Common myeloid progenitor, CD34-positive (primary cell): ENCODE measurements at regions not wholly inside any gene's neighbourhood (a gene's known extent, or its start where the extent isn't known, plus 50 kb on each side); places are given as distances from the start of the nearest gene placed in this dataset.

ENCODE experiments used
- CTCF ChIA-PET: fragments of 350-600 bp; sonication (Branson Sonifier 250); formaldehyde crosslinking; loops from one replicate; lab custom pipeline; 2021; ENCODE audit warnings: antibody characterized with exemption; lab: Charles Lee
- POLR2A ChIA-PET: fragments of 350-600 bp; sonication (Branson Sonifier 250); formaldehyde crosslinking; loops from one replicate; lab custom pipeline; 2021; ENCODE audit warnings: antibody characterized with exemption; lab: Charles Lee
- DNase-seq, 3 donors: peaks; one replicate each; pipeline versions ENCODE4 v3.0.0 to v3.0.0-alpha.2; 2013
- H3K27ac ChIP-seq, 2 experiments: 1 replicate in 1 of 2; 2 replicates in 1 of 2; pipeline ENCODE4 v1.7.0; 2013; ENCODE audit warnings: inconsistent platforms in 2 of 2, low read length in 2 of 2, mild to moderate bottlenecking in 2 of 2, low read depth in 1 of 2, moderate library complexity in 1 of 2; ENCODE audit not compliant: severe bottlenecking in 2 of 2, insufficient read depth in 1 of 2, poor library complexity in 1 of 2
- H3K27me3 ChIP-seq, 5 experiments: replicated peaks in 2 of 5; 1 replicate in 3 of 5; 2 replicates in 2 of 5; pipeline versions ENCODE4 v1.6.1 to v1.7.0; 2013; ENCODE audit warnings: low read length in 4 of 5, mild to moderate bottlenecking in 2 of 5, moderate library complexity in 2 of 5, inconsistent platforms in 1 of 5; ENCODE audit not compliant: insufficient read depth in 5 of 5, control insufficient read depth in 4 of 5
- H3K36me3 ChIP-seq, 4 experiments: 1 replicate in 2 of 4; 2 replicates in 2 of 4; pipeline versions ENCODE4 v1.6.1 to v1.7.0; 2013; ENCODE audit warnings: low read length in 3 of 4, control low read depth in 1 of 4, mild to moderate bottlenecking in 1 of 4; ENCODE audit not compliant: control insufficient read depth in 4 of 4, insufficient read depth in 4 of 4
- H3K4me1 ChIP-seq, 4 experiments: 1 replicate in 3 of 4; 2 replicates in 1 of 4; pipeline versions ENCODE4 v1.6.1 to v1.7.1; 2013; ENCODE audit warnings: low read length in 3 of 4, mild to moderate bottlenecking in 3 of 4, control low read depth in 1 of 4, inconsistent platforms in 1 of 4, moderate library complexity in 1 of 4; ENCODE audit not compliant: control insufficient read depth in 4 of 4, insufficient read depth in 4 of 4; ENCODE audit errors: control extremely low read depth in 1 of 4
- H3K4me3 ChIP-seq, 7 experiments: 1 replicate in 4 of 7; 2 replicates in 3 of 7; pipeline versions ENCODE4 v1.5.1 to v1.7.0; 2013; ENCODE audit warnings: mild to moderate bottlenecking in 7 of 7, low read length in 6 of 7, moderate library complexity in 6 of 7, inconsistent platforms in 2 of 7, low read depth in 2 of 7, control low read depth in 1 of 7; ENCODE audit not compliant: insufficient read depth in 4 of 7, control insufficient read depth in 1 of 7; ENCODE audit errors: extremely low read depth in 1 of 7
- H3K9me3 ChIP-seq, 5 experiments: 1 replicate in 4 of 5; 2 replicates in 1 of 5; pipeline versions ENCODE4 v1.6.1 to v1.7.1; 2013; ENCODE audit warnings: low read length in 4 of 5, mild to moderate bottlenecking in 2 of 5, inconsistent platforms in 1 of 5, low read depth in 1 of 5, moderate library complexity in 1 of 5; ENCODE audit not compliant: control insufficient read depth in 4 of 5, insufficient read depth in 2 of 5; ENCODE audit errors: control extremely low read depth in 1 of 5
- WGBS: methylation state at CpG from one replicate; pipeline ENCODE4 v1.1.5; 2013; ENCODE audit not compliant: insufficient coverage; 5-methylcytosine and 5-hydroxymethylcytosine counted together

- DNase-seq = no peak
- H3K27ac ChIP-seq = no peak overlapping the region
- no peak overlapping the region for H3K4me3 ChIP-seq
- CTCF ChIA-PET = no interaction called here
- no peaks in the 10 kb centered on the region for H3K9me3 ChIP-seq
- 55% methylated on average over 10 of the region's 10 CpGs for WGBS
- H3K4me1 ChIP-seq = no peaks in the 10 kb centered on the region
- no peaks in the 10 kb centered on the region for H3K36me3 ChIP-seq
- POLR2A ChIA-PET = no interaction called here
- H3K27me3 ChIP-seq = peaks cover 0 to 9% (median 3%) of the 10 kb centered on the region in 5 experiments
Measured at GRCh38 chr20:43365691-43366090, 92.0 kb upstream of the SRSF6 start.

GRCh38 chr20:43364001-43364400 lies 93.7 kb upstream of the SRSF6 start:
- 95% methylated on average over 8 of the region's 8 CpGs for WGBS
- CTCF ChIA-PET = no interaction called here

GRCh38 chr20:43363506-43363905 lies 94.2 kb upstream of the SRSF6 start:
- H3K9me3 ChIP-seq = peaks cover 0 to 4% (median 3%) of the 10 kb centered on the region in 5 experiments
- H3K36me3 ChIP-seq = no peaks in the 10 kb centered on the region
- H3K27me3 ChIP-seq = peaks cover 0 to 13% (median 3%) of the 10 kb centered on the region in 5 experiments
- WGBS = 96% methylated on average over 13 of the region's 13 CpGs
- no peak overlapping the region for H3K27ac ChIP-seq
- no peak for DNase-seq
- no peaks in the 10 kb centered on the region for H3K4me1 ChIP-seq
- CTCF ChIA-PET = no interaction called here
- POLR2A ChIA-PET = no interaction called here
- H3K4me3 ChIP-seq = no peak overlapping the region

More at GRCh38 chr20:43364001-43364400, 93.7 kb upstream of the SRSF6 start:
- no peaks in the 10 kb centered on the region for H3K36me3 ChIP-seq
- DNase-seq = no peak
- no peak overlapping the region for H3K27ac ChIP-seq
- no peaks in the 10 kb centered on the region for H3K9me3 ChIP-seq
- POLR2A ChIA-PET = no interaction called here
- peaks cover 0 to 13% (median 3%) of the 10 kb centered on the region in 5 experiments for H3K27me3 ChIP-seq
- H3K4me3 ChIP-seq = no peak overlapping the region
- no peaks in the 10 kb centered on the region for H3K4me1 ChIP-seq

- CTCF ChIA-PET = interaction anchor here (1.6 kb wide), 1 partner anchor 8 kb away, joined by 4 read pairs; no protein-coding TSS in a partner anchor
- peaks cover 0 to 13% (median 3%) of the 10 kb centered on the region in 5 experiments for H3K27me3 ChIP-seq
- H3K4me1 ChIP-seq = no peaks in the 10 kb centered on the region
- DNase-seq = no peak
- no peaks in the 10 kb centered on the region for H3K36me3 ChIP-seq
- no peak overlapping the region for H3K4me3 ChIP-seq
- peaks cover 0 to 10% (median 6%) of the 10 kb centered on the region in 5 experiments for H3K9me3 ChIP-seq
- POLR2A ChIA-PET = no interaction called here
- WGBS = 97% methylated on average over 4 of the region's 4 CpGs
- H3K27ac ChIP-seq = no peak overlapping the region
Measured at GRCh38 chr20:43361526-43361925, 96.2 kb upstream of the SRSF6 start.

- DNase-seq = no peak
- Histone ChIP-seq H3K4me1 (no peaks in the 10 kb centered on the region), H3K27me3 (peaks cover 0 to 4% (median 0%) of the 10 kb centered on the region in 5 experiments), H3K4me3 (no peak overlapping the region), H3K9me3 (peaks cover 0 to 13% (median 6%) of the 10 kb centered on the region in 5 experiments), H3K27ac (no peak overlapping the region), H3K36me3 (no peaks in the 10 kb centered on the region)
- 100% methylated on average over 1 of the region's 8 CpGs for WGBS
- CTCF ChIA-PET = no interaction called here
- POLR2A ChIA-PET = no interaction called here
Measured at GRCh38 chr20:43360016-43360415, 97.7 kb upstream of the SRSF6 start.

GRCh38 chr20:43358811-43359210 lies 98.9 kb upstream of the SRSF6 start:
- no peak for DNase-seq
- H3K4me1 ChIP-seq = no peaks in the 10 kb centered on the region
- ChIA-PET CTCF (interaction anchor here (1.0 kb wide), 1 partner anchor 9 kb away, joined by 3 read pairs; no protein-coding TSS in a partner anchor), POLR2A (no interaction called here)
- H3K4me3 ChIP-seq = no peak overlapping the region
- H3K9me3 ChIP-seq = peaks cover 0 to 13% (median 6%) of the 10 kb centered on the region in 5 experiments
- 100% methylated on average over 1 of the region's 2 CpGs for WGBS
- no peaks in the 10 kb centered on the region for H3K36me3 ChIP-seq
- H3K27me3 ChIP-seq = peaks cover 0 to 4% (median 0%) of the 10 kb centered on the region in 5 experiments
- H3K27ac ChIP-seq = no peak overlapping the region

GRCh38 chr20:43357352-43357751 lies 100.3 kb upstream of the SRSF6 start:
- POLR2A ChIA-PET = no interaction called here
- no peak for DNase-seq
- 100% methylated on average over 1 of the region's 6 CpGs for WGBS
- H3K9me3 ChIP-seq = peaks cover 0 to 13% (median 6%) of the 10 kb centered on the region in 5 experiments
- CTCF ChIA-PET = interaction anchor here (0.6 to 1.1 kb wide), 2 partner anchors 17 to 77 kb away, joined by 3 to 4 read pairs; no protein-coding TSS in a partner anchor
- no peaks in the 10 kb centered on the region for H3K36me3 ChIP-seq
- peaks cover 0 to 4% (median 0%) of the 10 kb centered on the region in 5 experiments for H3K27me3 ChIP-seq
- no peaks in the 10 kb centered on the region for H3K4me1 ChIP-seq
- no peak overlapping the region for H3K4me3 ChIP-seq
- no peak overlapping the region for H3K27ac ChIP-seq
